GM21723 (cell line): ENCODE measurements at regions not wholly inside any gene's neighbourhood (a gene's known extent, or its start where the extent isn't known, plus 50 kb on each side); places are given as distances from the start of the nearest gene placed in this dataset.

Experiments
- ATAC-seq: cut with Tn5 transposase; IDR thresholded peaks from one replicate; pipeline ENCODE4 v1.9.1; 2021; ENCODE audit warnings: mild to moderate bottlenecking, moderate library complexity; ENCODE audit not compliant: unreplicated experiment

DNA sequence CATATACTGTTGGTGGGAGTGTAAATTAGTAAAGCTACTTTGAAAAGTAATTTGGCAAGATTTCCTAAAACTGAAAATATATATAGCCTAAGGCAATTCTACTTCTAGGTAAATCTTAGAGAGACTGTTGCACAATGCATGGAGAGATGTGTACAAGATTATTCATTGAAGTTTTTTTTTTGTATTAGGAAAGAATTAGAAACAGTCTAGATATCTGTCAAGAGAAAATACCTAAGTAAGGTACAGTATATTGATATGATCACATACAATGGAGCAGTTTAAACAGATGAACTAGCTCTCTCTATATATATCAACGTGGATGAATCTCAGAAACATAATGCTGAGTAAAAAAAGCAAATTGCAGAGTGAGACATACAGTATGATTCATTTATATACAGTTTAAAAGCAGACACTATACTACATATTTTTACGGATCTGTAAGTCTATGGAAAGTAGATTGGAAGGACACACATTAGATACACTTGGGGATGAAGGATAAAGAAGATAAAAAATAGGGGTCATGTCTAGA is 59.3 kb upstream of the ACVR1 start:
- ATAC-seq: no peak

DNA sequence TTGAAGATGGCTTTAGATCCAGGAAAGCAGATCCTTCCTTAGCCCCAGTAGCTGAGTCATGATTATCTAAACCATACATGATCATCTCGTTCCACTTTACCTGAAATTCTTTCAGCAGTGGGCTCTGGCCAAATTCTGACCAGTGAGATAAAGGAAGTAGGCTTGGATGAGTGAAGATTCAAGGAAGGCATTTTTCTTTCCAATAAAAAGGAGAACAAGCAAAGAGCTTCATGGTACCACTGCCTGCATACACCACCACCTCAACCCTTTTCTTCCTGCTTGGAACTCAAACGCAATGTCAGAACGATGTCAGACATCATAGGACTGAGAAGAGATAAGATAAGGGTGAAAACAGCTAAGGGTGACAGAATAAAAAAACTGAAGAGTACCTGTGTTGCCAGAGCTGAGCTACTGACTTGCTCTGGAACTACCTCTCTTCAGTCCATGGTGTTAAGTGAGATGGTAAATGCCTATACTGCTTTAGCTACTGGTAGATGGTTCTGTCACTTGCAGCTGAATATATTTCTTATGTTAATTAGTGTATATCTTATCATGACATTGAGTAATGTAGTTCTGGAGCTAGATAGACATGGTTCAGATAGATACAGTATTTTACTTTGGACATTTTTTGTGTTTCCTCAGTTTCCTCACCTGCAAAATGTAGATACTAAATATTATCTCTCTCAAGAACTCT is 58.7 kb upstream of the ACVR1 start:
- no peak for ATAC-seq

DNA sequence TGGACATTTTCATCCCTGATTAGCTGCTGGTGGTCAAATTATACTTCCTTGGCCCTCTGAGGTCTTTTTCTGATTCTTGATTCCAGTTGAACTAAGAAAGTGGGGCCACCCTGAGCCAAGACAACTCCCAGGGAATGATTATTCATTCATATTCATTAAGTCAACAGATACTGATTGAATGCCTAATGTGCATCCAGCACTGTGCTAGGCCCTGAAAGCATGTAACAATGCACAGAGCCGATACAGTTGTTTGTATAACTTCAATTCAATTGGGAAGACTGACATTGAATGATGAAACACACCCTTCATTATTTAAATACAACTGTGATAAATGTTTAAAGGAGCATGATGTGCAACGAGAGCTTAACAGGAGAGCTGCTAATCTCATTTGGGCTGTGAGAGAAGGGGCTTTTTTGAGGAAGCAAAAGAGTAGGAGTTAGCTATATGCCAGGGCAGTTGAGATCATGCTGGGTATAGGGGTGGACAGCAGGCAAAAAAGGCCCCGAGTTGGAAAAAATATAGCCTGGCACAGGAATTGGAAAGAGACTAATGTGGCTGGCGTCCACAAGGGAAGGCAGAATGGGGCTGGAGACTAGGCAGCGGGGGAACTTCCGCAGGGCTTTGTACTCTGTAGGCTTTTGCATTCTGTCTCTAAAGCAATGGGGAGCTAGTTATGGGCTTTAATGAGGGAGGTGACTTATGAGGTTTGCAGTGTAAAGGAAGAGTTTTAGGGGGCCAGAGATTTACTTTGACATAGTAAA is 57.2 kb upstream of the ACVR1 start:
- no peak for ATAC-seq

DNA sequence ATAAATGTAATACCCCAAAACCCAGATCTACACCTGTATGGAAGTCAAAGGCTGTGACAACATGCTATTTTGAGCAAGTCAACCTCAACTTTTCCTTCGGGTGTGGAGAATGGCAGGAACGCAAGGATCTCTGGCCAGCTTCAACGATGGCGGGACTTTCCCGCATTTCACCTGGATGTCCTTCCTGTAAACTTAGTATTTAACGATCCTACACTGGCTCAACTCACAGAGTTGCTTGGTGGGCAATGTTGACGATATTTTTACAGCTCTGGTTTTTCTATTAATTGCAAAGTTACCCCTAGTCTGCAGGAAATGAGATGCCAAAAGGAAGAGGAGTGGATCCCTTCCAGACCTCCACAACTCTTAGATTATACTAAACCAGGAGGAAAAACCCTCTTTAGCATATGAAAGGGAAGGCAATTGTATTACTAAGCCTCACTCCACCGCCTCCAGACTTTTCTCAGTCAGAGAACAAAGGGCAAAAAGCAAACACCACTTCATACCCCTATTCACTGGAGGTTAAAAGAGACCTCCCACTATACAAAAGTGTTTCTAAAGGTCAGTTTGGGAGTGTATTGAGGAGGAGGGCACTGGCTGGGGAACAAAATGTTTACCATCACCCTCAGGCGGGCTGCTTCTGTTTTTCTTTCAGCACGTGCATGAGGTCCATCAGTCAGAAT is 56.5 kb upstream of the ACVR1 start:
- ATAC-seq: no peak

DNA sequence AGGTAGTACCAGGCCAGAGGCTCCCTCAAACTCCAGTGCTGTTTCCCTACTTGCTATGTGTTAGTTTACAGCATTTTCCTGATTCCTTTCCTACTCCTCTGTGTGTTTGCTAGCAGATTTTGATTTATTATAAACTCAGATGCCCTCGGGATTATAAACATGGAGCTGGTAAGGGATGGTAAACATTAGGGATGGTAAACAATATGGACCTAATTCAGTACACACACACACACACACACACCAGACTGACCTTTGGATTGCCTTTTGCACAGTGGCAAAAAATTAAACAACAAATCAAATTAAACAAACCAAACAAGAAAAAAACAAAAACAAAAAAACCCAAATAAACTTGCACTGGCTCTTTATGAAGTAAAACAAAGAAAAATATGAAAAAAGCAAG is 55.4 kb upstream of the ACVR1 start:
- no peak for ATAC-seq

DNA sequence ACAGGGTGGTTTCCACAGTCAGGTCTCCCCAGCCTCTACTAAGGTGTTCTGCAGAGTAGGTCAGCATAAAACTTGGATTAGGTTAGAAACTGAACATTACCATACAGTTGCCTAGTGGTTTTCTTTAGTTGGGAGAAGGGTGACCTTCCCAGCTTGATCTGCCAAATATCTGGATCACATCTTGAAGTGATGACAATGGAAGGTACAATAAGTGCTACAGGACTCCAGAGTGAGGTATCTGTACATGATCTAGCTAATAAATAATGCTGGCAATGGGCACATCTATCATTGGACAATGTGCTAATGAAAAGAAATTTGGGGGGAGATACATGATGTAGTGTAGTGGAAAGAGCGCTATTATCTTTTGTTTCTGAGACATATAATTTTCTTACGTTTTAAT is 54.6 kb upstream of the ACVR1 start:
- no peak for ATAC-seq

DNA sequence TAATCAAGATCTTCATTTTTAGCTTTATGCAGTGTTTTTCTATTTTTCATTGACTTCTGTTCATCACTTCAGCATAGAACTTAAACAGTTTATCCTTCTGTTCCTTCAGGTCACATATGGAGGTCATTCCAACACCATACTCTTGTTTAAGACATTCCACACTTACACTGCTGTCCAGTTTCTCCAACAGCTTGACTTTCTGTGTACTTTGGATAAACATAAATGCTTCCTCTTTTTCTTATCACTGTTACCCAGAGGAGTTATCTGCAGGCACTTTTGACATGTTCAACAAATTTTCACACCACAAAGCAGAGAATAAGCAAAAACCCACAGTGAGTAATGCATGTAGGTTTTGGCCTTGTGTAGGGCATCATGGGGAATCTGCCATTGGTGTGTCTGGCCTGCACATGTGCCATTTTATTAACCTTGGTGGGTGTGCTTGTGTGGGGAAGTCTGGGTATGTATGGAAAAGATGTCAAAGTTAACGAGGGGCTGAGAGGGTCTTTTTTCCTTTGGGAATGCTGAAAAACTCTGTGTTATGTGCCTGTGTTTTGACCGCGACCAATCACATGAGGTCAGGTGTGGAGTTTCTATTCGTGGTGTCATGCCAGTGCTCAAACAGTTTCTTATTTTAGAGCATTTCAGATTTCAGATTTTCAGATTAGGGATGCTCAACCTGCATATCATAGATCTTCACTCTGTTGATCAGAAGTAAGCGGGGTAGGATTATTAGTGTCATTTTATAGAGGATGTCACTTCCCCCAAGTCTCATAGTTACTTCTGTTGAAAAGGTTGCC is 53.9 kb upstream of the ACVR1 start:
- ATAC-seq: no peak

DNA sequence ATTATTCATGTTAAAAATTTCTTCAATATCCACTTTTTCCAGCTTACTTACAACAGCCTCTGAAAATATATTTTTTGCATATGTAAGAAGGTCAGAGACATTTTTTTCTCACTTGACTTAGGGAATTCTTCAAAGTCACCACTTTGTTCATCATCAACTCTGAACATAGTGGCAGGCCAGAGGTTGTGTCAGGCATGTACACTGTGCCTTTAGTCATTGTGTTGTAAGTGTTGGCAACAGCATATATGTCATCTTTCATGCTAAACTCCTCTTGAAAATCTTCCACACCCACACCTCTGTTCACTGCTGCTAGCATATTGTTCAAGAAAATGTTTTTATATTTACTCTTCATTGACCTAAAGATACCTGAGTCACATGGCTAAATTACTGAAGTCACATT is 52.2 kb upstream of the ACVR1 start:
- ATAC-seq: no peak

DNA sequence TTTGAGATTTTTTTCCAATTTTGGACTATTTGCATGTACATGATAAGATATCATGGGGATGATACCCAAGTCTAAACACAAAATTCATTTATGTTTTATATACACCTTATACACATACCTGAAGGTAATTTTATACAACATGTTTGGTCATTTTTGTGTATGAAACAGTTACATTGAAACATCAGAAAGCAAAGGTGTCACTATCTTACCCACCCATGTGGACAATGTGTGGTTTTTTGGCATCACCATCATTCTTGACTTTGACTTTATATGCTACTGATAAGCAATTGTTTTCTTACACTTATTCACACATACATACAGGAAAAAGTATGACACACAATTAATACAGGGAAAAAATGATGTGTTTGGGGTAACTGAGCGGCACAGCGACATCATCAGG is 51.0 kb upstream of the ACVR1 start:
- ATAC-seq: no peak
